ENCODE measurements at regions not wholly inside any gene's neighbourhood (a gene's known extent, or its start where the extent isn't known, plus 50 kb on each side); places are given as distances from the start of the nearest gene placed in this dataset.
"Not testable (repeated sequence)": the region's sequence is repeated elsewhere in the genome, so short reads cannot be mapped to it uniquely, and the experiment has no call there.

GRCh38 chr7:81293806-81294205 is 375.0 kb upstream of the SEMA3C start:
- Histone ChIP-seq H3K79me2 (ENCODE audit: insufficient read depth, low read length) (no peaks in the 10 kb centered on the region), H2AFZ (ENCODE audit: low read length) (no peak overlapping the region), H3F3A (ENCODE audit: low read depth) (no peaks in the 10 kb centered on the region), H3K4me2 (ENCODE audit: low read depth, low read length, poor library complexity, severe bottlenecking) (no peak overlapping the region), H3K9ac (ENCODE audit: low read depth, low read length, poor library complexity, severe bottlenecking) (no peak overlapping the region), H3K27me3 (ENCODE audit: insufficient read depth, low read length, poor library complexity, severe bottlenecking) (no peaks in the 10 kb centered on the region), H3K36me3 (ENCODE audit: insufficient read depth, low read length) (no peaks in the 10 kb centered on the region), H3K4me3 (ENCODE audit: low read length, poor library complexity, severe bottlenecking) (no peak overlapping the region), H3K9me2 (replicated peaks; ENCODE audit: low read depth, low read length) (no peaks in the 10 kb centered on the region), H3K9me3 (ENCODE audit: insufficient read depth, low read depth, low read length) (no peaks in the 10 kb centered on the region), H3K4me1 (ENCODE audit: insufficient read depth, low read length, poor library complexity, severe bottlenecking) (no peaks in the 10 kb centered on the region), H4K20me1 (ENCODE audit: insufficient read depth, low read length, poor library complexity, severe bottlenecking) (no peaks in the 10 kb centered on the region)
- no peak for TF ChIP-seq CTCF (conservative IDR thresholded peaks at IDR 0.05; ENCODE audit: low read length)
- no peak for TF ChIP-seq EZH2phosphoT487 (IDR thresholded peaks at IDR 0.05; ENCODE audit: borderline replicate concordance)

- not testable (repeated sequence) for H3F3A ChIP-seq (ENCODE audit: low read depth); H3K9me2 ChIP-seq (replicated peaks; ENCODE audit: low read depth, low read length); H3K4me3 ChIP-seq (ENCODE audit: low read length, poor library complexity, severe bottlenecking); H3K9me3 ChIP-seq (ENCODE audit: insufficient read depth, low read depth, low read length); H3K4me2 ChIP-seq (ENCODE audit: low read depth, low read length, poor library complexity, severe bottlenecking); H3K79me2 ChIP-seq (ENCODE audit: insufficient read depth, low read length); H2AFZ ChIP-seq (ENCODE audit: low read length); H4K20me1 ChIP-seq (ENCODE audit: insufficient read depth, low read length, poor library complexity, severe bottlenecking); H3K9ac ChIP-seq (ENCODE audit: low read depth, low read length, poor library complexity, severe bottlenecking); H3K27me3 ChIP-seq (ENCODE audit: insufficient read depth, low read length, poor library complexity, severe bottlenecking); H3K4me1 ChIP-seq (ENCODE audit: insufficient read depth, low read length, poor library complexity, severe bottlenecking); H3K36me3 ChIP-seq (ENCODE audit: insufficient read depth, low read length)
Measured at GRCh38 chr7:81286754-81287153, 367.9 kb upstream of the SEMA3C start.

- no peaks in the 10 kb centered on the region for H3K4me1 ChIP-seq (ENCODE audit: insufficient read depth, low read length, poor library complexity, severe bottlenecking)
- no peak overlapping the region for H3K9ac ChIP-seq (ENCODE audit: low read depth, low read length, poor library complexity, severe bottlenecking)
- no peaks in the 10 kb centered on the region for H3K36me3 ChIP-seq (ENCODE audit: insufficient read depth, low read length)
- no peaks in the 10 kb centered on the region for H4K20me1 ChIP-seq (ENCODE audit: insufficient read depth, low read length, poor library complexity, severe bottlenecking)
- no peaks in the 10 kb centered on the region for H3K79me2 ChIP-seq (ENCODE audit: insufficient read depth, low read length)
- H3F3A ChIP-seq (ENCODE audit: low read depth) = no peaks in the 10 kb centered on the region
- no peak overlapping the region for H3K4me2 ChIP-seq (ENCODE audit: low read depth, low read length, poor library complexity, severe bottlenecking)
- no peak overlapping the region for H3K4me3 ChIP-seq (ENCODE audit: low read length, poor library complexity, severe bottlenecking)
- H3K27me3 ChIP-seq (ENCODE audit: insufficient read depth, low read length, poor library complexity, severe bottlenecking) = no peaks in the 10 kb centered on the region
- H3K9me3 ChIP-seq (ENCODE audit: insufficient read depth, low read depth, low read length) = no peaks in the 10 kb centered on the region
- TF ChIP-seq EZH2phosphoT487 (IDR thresholded peaks at IDR 0.05; ENCODE audit: borderline replicate concordance) = no peak
- no peak overlapping the region for H2AFZ ChIP-seq (ENCODE audit: low read length)
- no peaks in the 10 kb centered on the region for H3K9me2 ChIP-seq (replicated peaks; ENCODE audit: low read depth, low read length)
Measured at GRCh38 chr7:81285142-81285871, 366.5 kb upstream of the SEMA3C start.

- Histone ChIP-seq H3K4me2 (ENCODE audit: low read depth, low read length, poor library complexity, severe bottlenecking) (no peak overlapping the region), H3K36me3 (ENCODE audit: insufficient read depth, low read length) (no peaks in the 10 kb centered on the region), H3K4me3 (ENCODE audit: low read length, poor library complexity, severe bottlenecking) (no peak overlapping the region), H3K79me2 (ENCODE audit: insufficient read depth, low read length) (no peaks in the 10 kb centered on the region), H3K27me3 (ENCODE audit: insufficient read depth, low read length, poor library complexity, severe bottlenecking) (no peaks in the 10 kb centered on the region), H3F3A (ENCODE audit: low read depth) (no peaks in the 10 kb centered on the region), H3K9ac (ENCODE audit: low read depth, low read length, poor library complexity, severe bottlenecking) (no peak overlapping the region), H2AFZ (ENCODE audit: low read length) (no peak overlapping the region), H3K9me2 (replicated peaks; ENCODE audit: low read depth, low read length) (no peaks in the 10 kb centered on the region), H3K9me3 (ENCODE audit: insufficient read depth, low read depth, low read length) (no peaks in the 10 kb centered on the region), H4K20me1 (ENCODE audit: insufficient read depth, low read length, poor library complexity, severe bottlenecking) (no peaks in the 10 kb centered on the region), H3K4me1 (ENCODE audit: insufficient read depth, low read length, poor library complexity, severe bottlenecking) (no peaks in the 10 kb centered on the region)
- TF ChIP-seq EZH2phosphoT487 (IDR thresholded peaks at IDR 0.05; ENCODE audit: borderline replicate concordance) (no peak), CTCF (conservative IDR thresholded peaks at IDR 0.05; ENCODE audit: low read length) (no peak)
Measured at GRCh38 chr7:81284576-81284975, 365.7 kb upstream of the SEMA3C start.
